ENCODE measurements at regions not wholly inside any gene's neighbourhood (a gene's known extent, or its start where the extent isn't known, plus 50 kb on each side); places are given as distances from the start of the nearest gene placed in this dataset.
"Not testable (repeated sequence)": the region's sequence is repeated elsewhere in the genome, so short reads cannot be mapped to it uniquely, and the experiment has no call there.

- DNase-seq = no peak
These were observed 251.4 kb upstream of the COPS8 start for GRCh38 chr2:236834284-236834683.

- DNase-seq = no peak
These were observed 250.2 kb upstream of the COPS8 start for GRCh38 chr2:236835307-236836024.

GRCh38 chr2:236836028-236836427 is 249.7 kb upstream of the COPS8 start:
- DNase-seq = not testable (repeated sequence)

- DNase-seq = no peak
These were observed 245.5 kb upstream of the COPS8 start for GRCh38 chr2:236840215-236840614.

GRCh38 chr2:236840857-236841256 is 244.8 kb upstream of the COPS8 start:
- no peak for DNase-seq

GRCh38 chr2:236841389-236841788 is 244.3 kb upstream of the COPS8 start:
- DNase-seq = no peak

GRCh38 chr2:236843161-236843968 is 242.3 kb upstream of the COPS8 start:
- DNase-seq = no peak

GRCh38 chr2:236844711-236845110 is 241.0 kb upstream of the COPS8 start:
- DNase-seq = no peak

GRCh38 chr2:236847023-236847422 is 238.7 kb upstream of the COPS8 start:
- no peak for DNase-seq

GRCh38 chr2:236847538-236848263 is 238.0 kb upstream of the COPS8 start:
- no peak for DNase-seq

- DNase-seq = no peak
These were observed 237.2 kb upstream of the COPS8 start for GRCh38 chr2:236848501-236848900.

- no peak for DNase-seq
These were observed 236.2 kb upstream of the COPS8 start for GRCh38 chr2:236849508-236849907.

GRCh38 chr2:236849940-236850339 is 235.7 kb upstream of the COPS8 start:
- no peak for DNase-seq

GRCh38 chr2:236851187-236851586 is 234.5 kb upstream of the COPS8 start:
- DNase-seq = no peak

GRCh38 chr2:236852100-236852976 is 233.4 kb upstream of the COPS8 start:
- DNase-seq = no peak

GRCh38 chr2:236852977-236853374 is 232.7 kb upstream of the COPS8 start:
- DNase-seq = no peak

- DNase-seq = no peak
These were observed 232.1 kb upstream of the COPS8 start for GRCh38 chr2:236853585-236854051.

- no peak for DNase-seq
These were observed 230.4 kb upstream of the COPS8 start for GRCh38 chr2:236855176-236855865.

GRCh38 chr2:236855866-236856847 is 229.5 kb upstream of the COPS8 start:
- no peak for DNase-seq

GRCh38 chr2:236856848-236857235 is 228.8 kb upstream of the COPS8 start:
- DNase-seq = no peak

GRCh38 chr2:236857246-236857645 is 228.4 kb upstream of the COPS8 start:
- no peak for DNase-seq
